Cerebellar nuclear complex (tissue), 1 donor: ENCODE measurements at regions not wholly inside any gene's neighbourhood (a gene's known extent, or its start where the extent isn't known, plus 50 kb on each side); places are given as distances from the start of the nearest gene placed in this dataset.

ENCODE experiments used
- DNase-seq, 2 experiments: peaks; one replicate each; lab custom pipeline; 2025; lab: John Stamatoyannopoulos, UW

DNA sequence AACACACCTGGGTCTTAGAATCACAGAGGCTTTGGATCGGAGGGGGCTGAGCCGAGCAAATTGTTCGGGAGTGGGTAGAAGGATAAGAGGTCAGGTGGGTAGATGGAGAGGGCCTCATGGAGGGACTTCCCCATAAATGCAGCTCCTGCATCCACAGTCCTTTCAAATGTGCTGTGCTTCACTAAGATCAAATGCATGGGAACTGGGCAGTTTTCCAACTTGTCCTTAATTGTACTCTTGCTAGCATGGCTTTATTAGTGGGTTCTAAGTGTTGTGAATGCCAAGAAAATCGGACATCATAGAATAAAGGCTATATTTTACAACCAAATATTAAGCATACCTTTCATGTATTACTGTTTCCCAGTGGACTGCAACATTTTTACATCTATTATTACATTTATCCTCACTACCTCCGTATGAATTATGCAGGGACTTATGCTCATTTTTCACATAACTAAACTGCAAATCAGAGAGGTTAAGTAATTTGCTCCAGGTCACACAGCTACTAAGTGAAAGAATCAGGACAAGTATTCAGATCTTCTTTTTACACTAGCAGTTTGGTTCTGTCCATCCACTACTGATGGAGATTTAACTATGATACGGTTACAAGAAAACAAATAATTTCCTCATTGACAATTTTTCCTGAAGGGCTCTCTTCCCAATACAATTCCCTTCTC lies 174.5 kb upstream of the RUNX1 start:
- DNase-seq, result no peak

DNA sequence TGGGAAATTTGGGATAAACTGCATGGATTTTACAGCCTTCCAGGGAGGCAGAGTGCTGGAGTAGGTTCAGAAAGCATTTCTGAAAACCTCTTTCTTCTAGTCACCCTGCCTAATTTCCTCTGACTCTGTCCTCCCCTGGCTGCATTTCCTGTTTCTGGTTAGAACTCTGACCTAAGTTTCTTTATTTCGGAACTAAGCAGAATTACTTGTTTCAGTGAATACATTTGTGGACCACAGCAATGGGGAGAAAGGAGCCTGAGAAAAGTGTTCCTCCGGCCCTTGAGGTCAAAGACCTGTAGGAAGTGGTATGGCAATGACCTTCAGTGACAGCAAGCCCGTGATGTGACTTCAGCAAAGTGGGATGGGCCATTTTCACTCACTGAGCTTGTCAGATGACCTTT lies 173.4 kb upstream of the RUNX1 start:
- DNase-seq, result no peak

DNA sequence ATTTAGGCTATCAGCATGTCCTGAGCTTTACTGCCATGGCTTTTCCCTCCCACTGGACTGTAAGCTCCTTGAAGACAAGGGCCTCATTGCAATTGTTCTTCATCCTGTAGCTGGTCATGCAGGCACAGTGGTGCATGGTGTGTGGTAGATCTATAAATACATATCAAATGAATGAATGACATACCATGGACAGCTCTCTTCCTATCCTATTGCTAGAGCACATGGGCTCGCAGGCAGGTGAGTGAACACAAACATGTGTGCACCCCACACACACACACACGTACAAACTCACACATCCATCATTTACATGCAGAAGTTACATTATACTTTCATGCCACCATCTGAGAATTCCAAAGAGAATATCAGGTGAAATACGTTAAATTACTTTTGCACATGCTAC lies 172.9 kb upstream of the RUNX1 start:
- DNase-seq, result no peak

DNA sequence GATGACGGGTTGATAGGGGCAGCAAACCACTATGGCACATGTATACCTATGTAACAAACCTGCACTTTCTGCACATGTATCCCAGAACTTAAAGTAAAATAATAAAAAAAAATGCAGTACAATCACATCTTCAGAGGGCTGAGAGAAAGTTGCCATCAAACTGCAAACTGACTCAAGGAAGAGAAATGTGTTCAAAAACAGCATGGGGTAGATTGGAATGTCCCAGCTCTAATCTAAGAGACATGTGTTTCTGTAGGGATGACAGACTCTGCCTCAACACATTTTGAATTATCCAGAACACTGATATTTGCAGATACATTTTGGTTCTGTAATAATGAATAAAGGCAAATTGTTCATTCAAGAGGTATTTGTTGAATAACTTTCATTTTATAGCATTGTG lies 171.2 kb upstream of the RUNX1 start:
- DNase-seq, result no peak

DNA sequence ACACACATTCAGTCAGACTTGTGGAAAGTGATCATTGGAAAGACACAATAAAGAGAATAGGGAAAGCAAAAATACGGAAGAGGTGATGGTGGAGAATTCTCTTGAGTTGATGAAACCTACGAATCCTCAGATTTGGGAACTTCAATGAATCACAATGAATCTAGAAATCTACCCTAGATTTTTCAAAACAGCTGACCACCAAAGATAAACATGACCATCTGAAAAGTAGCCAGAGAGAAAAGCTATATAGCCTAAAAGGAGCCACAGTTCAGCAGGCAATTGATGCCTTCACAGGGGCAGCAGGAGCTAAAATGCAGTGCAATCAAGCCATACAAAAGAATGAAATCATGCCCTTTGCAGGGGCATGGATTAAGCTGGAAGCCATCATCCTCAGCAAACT lies 170.6 kb upstream of the RUNX1 start:
- no peak for DNase-seq

DNA sequence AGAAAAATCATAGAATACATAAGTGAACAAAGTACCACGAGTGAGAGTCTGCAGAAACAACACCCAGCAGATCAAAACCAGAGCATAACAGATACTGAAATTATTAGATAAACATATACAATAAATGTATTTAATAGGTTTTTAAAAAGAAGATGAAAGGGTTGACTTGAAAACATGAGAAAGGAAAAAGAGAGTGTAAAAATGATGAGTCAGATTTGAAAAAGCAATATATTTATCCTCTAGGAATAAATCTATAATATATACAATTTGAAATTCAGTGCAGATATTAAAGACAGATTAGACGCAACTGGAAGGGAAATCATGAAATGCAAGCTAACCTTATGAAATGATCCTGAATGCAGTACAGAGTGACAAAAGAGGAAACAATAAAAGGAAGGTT lies 170.2 kb upstream of the RUNX1 start:
- no peak for DNase-seq

DNA sequence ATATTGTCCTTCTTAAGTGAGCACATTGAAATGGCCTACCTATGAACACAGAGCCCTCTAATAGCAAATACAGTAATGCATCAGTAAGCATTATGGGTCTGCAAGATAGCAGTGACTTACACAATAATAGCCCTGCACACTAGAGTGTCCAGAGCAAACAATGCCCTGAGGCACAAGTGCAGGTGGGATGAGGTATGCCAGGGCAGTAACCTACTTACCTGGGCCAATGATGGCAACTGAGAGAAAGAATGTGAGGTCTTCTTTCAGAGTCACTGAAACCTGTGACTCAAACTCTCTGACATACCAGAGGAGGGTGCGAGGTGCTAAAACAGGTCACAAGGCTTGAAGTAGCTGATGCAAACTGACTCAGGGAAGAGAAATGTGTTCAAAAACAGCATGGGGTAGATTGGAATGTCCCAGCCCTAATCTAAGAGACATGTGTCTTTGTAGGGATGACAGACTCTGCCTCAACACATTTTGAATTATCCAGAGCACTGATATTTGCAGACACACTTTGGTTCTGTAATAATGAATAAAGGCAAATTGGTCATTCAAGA lies 168.5 kb upstream of the RUNX1 start:
- DNase-seq, result no peak

DNA sequence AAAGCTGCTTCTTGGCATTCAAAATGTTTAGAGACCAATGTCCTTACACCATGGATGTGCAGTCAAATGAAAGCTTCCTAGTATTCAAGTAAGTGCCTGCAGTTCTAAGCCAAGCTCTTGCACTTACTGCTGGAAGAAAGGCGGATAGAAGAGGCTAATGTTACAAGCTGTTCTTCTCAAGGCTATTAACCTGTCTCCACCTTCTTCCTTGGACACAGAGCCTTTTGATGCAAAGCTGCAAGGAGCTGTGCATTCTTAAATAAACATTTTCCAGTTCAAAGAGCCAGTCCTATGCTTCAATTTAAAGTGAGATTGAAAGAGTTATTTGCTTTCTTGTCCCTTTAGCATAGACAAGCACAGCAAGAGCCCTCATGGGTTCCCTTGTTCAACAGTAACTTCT lies 167.9 kb upstream of the RUNX1 start:
- DNase-seq, result no peak

DNA sequence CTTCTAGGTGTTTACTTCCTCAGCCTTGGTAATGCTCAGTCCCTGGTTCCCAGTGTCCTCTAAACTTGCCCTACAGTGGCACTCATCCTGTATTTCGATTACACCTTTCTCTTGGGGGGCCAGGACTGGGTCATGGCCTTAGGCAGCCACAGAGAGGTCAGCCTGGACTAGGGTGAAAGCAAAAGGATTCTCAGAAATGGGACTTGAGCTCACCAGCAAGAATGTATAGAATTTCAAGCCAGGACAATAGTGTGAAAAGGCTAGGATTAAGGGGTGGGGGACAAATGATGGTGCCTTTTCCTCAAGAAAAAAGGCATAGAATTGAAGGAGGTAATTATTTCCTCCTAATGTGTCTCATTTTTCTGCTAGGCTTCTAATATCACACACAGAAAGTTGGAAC lies 166.8 kb upstream of the RUNX1 start:
- no peak for DNase-seq

DNA sequence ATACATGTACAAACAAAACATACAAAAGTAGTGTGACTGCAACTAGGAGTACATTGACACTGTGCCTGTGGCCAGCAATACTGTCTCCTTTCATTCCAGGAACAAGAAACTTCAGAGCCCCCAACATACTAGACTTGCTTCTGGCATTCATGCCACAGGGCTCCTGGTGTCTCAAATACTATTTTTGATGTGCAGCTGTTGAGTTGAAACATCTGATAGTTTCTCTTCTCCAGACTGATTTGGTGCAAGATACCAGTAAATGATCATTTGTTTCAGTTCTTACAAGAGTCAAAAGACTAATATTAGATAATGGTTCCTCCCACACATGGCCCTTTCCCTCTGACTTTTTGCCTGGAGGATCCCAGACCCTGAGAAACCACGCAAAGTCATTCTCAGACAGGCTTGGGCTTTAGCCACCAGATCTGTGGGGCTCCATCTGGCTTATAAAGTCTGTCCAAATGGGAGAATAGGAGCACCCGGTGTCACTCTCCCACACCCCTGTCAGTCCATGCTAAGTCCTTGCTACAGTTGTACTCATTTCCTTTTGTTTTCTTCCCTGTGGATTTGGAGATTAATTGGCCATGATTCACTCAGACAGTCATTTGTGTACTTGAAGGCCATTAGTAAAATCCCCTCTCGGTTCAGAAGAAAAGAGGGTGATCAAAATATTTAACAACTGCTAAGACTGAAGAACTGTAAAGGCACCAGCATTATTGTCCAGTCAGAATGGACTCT lies 163.5 kb upstream of the RUNX1 start:
- DNase-seq, result no peak

DNA sequence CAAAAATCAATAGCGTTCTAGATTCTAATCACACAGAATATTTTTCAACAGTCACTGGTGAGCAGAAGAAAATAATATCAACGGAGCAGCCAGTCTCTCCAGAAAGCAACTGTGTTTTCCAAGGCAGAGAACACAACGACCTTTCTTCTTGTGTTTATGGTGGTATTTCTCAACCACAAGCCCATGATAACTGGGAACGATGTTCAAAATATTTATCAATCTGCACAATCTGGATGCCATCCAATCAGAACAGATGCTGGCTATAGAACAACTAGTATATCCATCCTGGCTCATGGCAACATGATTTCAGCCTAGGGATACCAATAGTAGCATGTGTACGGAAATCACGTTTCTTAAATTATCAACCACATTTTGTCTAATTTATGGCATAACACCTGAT lies 162.7 kb upstream of the RUNX1 start:
- DNase-seq, result no peak

DNA sequence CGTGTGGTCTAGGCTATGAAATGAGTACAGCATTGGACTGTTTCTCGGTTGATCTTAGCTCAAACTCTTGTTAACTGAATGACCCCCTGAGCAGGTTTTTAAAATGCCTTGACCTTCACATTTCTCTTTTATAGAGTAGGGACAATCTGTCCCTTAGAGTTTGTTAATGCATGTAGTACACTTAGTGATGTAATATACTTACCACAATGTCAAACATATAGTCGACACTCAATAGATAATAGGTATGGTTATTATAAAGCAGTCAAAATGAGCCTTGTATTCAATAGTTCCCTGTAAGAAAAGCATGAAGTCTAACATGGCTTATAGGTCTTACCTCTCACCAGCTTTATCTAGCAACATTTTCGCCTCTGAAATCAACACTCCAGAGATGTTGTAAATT lies 161.0 kb upstream of the RUNX1 start:
- no peak for DNase-seq

DNA sequence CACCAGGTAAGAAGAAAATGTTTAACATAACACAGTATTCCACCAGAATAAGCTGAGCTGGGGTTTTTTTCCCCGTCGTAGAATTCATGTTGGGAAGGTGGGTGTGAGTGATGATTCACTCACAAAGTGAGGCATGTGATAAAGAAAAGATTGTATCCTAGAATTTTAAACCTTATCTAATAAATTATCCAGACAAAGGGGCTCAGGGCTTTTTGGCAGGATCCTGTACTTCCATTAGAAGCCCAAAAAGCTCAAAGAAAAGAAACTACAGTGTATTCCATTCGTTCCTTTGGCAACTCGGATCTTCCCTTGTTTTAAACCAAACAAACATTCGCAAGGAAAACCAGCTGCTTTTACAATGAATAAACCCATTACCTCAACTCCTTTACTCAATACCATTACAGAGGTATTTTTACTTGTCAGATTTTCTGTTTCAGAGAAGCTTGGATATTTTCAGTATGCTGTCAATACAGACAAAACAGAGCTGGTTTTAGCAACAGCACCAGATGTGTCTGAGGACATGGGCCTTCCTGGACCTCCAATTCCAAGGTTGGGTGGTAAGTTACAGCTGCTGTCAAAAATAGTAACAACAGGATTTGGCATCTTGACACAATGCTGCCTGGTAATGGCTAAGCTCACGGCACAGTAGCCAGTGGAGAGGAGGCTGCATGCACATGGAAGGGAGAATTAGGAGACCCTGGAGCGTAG lies 159.9 kb upstream of the RUNX1 start:
- no peak for DNase-seq

DNA sequence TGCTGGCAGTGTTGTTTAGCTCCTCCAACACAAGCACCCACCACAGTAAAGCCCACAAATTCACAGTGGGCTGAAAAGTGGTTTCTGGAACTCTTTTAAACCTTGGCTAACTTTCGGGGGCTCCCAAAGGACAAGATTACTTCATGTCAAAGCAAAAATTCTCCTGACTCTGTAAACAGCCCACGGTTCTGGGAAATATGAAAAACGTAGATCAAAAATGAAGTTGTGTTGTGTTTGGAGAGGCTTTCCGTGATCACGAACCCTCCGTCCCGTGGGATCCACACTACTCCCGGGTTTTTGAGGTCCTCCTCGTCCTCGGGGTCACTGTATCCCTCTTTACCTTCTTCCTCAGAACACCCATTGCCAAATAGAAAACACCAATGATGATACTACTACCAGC lies 159.0 kb upstream of the RUNX1 start:
- DNase-seq, result no peak

DNA sequence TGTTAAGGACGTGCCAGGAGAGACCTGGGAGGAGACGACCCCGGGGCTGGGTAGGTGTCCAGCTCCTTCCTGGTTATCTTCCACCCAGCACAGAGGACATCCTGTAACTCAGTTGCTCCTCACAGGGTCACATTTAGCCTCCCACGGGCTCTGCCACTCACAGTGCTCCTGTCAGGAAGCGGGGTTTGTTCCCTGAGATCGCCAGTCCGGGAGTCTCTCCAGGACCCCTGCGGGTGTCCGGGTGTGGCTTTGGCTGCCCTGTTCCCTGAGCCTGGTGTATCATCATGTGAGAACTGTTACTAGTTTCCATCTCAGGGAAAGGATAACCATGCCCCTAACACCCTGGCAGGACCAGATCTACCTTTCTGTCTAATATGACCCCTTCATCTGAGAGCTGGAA lies 158.2 kb upstream of the RUNX1 start:
- no peak for DNase-seq

DNA sequence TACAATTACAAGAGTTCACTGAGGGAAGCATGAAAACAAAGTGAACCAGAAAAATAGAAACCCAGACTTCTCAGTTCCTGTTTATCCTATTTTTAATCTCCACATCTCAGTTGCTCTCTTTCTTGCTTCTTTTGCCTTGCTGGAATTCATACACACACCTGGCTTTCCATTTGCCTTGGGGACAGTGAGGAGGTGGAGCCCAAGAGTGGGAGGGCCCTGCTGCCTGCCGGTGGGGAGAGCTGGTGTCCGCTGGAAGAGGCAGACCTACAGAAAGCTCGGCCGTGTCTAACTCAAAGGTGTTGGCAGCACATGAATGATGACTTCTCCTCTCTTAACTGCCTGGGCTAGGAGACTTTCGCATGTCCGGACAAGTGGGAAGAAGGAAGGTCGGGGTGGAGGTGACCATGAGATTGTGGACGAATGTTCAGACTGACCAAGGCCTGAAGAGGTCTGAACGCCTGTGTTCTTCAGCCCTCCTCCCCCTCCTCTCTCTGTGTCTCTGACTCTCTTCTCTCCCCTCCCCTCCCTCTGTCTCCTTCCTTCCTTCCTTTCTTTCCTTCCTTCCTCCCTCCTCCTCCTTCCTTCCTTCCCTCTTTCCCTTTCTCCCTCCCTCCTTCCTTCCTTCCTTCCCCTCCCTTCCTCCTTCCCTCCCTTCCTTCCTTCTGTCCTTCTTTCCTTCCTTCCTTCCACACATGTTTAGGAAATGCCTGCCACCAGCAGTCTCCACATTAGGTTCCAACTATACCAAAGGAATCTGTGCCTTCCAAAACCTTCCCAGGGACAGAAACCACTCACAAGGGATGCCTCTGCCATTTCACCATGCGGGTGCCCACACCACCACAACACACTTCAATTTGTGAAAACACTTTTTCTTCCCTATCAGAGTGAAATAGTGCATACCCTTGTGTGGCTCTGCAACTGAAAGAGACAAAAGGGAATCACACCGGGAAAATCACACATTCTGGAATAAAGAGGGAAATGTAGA lies 157.3 kb upstream of the RUNX1 start:
- DNase-seq, result no peak

DNA sequence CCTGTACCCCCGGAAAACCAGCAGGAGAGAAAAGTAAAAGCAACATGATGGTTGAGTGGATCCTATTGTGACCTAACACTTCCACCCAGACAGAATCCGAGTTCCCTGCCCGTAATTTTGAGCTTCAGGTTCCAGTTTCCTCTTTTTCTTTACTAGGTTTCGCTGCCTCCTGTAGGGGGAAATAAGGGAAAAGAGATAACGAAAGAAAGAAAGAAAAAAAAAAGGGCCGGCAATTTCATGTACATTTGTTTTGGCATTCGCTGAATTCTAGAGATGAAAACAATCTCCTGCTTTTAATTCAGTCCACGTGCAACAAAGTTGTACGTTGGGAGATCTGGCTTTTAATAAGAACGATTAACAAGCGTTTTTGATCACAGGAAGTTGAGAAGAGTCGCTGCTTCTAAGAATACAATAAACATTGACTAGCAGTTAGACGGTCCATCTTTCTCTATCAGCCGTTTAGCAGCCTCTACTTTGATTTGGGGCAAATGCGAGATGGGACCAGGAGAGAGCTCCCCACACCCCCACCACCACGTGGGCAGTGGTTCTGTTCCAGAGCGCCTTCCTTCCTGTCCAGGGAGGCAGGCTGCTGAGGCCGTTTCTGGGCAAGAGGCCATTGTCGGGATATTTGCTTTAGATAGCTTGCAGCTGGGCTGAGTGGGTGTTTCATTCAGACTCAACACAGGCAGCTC lies 155.9 kb upstream of the RUNX1 start:
- no peak for DNase-seq

DNA sequence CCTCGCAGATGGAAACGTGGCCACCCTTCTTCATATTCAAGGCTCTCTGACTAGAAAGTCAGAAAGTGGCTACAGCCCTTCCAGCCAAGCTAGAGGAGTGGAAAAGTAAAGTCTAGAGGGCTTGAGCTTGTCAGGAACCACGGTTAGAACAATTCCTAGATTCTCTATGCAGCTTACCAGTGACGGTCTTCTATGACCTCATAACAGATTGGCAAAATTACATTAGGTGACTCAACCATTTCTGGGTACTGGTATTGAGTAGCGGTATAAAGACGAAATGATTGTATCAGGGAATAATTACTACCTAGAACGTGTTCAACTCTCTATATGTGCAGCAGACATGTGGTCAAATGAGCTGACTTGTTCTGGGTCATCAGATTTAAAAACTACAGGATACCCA lies 155.0 kb upstream of the RUNX1 start:
- no peak for DNase-seq

DNA sequence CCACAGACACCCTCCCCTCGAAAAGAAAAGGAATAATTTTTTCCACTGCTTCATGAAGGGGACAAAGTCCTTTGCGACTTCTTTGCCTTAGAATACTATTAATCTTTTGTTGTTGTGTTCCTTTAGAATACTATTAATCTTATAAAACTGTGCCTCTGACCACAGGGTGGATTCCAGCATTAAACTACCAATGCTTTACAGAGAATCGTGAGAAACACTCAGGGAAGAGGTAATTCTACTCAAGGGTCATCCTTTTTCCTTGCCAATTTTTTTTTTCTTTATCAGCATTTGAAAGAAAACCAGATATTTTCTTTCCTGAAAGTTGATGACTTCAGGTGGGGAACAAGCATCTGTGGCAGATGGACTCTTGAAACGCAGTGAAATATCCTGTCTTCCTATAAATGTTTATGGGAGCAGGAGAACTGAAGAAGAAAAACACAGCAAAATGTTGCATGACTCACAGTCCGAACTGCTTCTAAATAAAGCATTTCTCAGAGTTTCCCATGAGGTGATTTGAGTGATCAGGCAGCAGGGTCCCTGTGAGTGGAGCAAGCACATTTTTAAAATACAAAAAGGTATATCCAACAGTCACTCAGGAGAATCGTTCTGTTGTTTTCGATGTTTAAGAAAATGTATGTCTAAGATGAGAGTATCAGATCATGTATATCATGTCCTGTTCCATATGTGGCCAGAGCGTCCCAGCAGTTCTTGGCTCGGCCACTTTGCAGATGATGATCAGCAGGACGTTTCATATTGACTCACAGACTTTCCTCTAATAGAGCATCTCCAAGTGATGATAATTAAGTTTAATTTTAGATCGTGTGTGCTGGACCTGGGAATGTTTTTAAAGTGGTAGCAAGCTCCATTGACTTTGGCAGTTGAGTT lies 154.2 kb upstream of the RUNX1 start:
- no peak for DNase-seq

DNA sequence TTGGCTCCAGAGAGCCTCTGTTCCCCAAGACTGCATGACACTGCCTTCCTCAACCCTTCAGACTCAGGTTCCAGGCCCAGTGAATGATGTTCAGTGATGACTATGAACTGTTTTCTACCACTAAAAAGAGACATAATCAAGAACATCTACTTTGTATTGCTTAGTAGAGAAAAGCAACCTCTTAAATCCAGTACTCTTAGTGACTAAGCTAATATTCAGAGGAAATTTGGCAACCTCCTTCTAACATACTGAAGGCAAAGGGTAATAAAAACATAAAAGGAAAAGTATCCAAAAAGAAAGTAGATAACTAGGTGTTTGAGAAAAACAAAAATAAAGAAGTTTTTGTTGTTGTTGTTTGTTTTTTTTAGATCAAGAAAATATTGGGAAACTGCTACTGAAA lies 153.3 kb upstream of the RUNX1 start:
- no peak for DNase-seq
